Vagina (tissue), 2 donors: ENCODE measurements at regions not wholly inside any gene's neighbourhood (a gene's known extent, or its start where the extent isn't known, plus 50 kb on each side); places are given as distances from the start of the nearest gene placed in this dataset.
"Not testable (repeated sequence)": the region's sequence is repeated elsewhere in the genome, so short reads cannot be mapped to it uniquely, and the experiment has no call there.

Experiments
- CTCF ChIP-seq, 3 experiments: fragments of 450-650 bp in 2 of 3; fragments of 200-600 bp in 1 of 3; sonication (generic) in 1 of 3; IDR thresholded peaks; one replicate each; pipeline ENCODE4 v1.5.1; 2017 to 2019; ENCODE audit warnings: antibody characterized with exemption in 3 of 3, mild to moderate bottlenecking in 2 of 3, moderate library complexity in 2 of 3
- POLR2A ChIP-seq, 2 donors: fragments of 450-650 bp; IDR thresholded peaks; one replicate each; pipeline ENCODE4 v1.6.1; 2017; ENCODE audit warnings: antibody characterized with exemption in 2 of 2, mild to moderate bottlenecking in 2 of 2, moderate library complexity in 2 of 2
- POLR2AphosphoS5 ChIP-seq, 2 donors: sonication (generic); formaldehyde crosslinking; IDR thresholded peaks; one replicate each; pipeline ENCODE4 v1.9.0; 2017; ENCODE audit warnings: antibody characterized with exemption in 2 of 2, mild to moderate bottlenecking in 2 of 2, low read depth in 1 of 2; ENCODE audit not compliant: insufficient read depth in 1 of 2

- not testable (repeated sequence) for TF ChIP-seq POLR2AphosphoS5 (IDR thresholded peaks at IDR 0.05; ENCODE audit: insufficient read depth in 1 of 2, low read depth in 1 of 2); POLR2A (IDR thresholded peaks at IDR 0.05); CTCF (IDR thresholded peaks at IDR 0.05)
These were observed 4781.6 kb upstream of the OR11H1 start for GRCh38 chr22:10746382-10746781.
